DMS153 treated with DMSO at 0.1 percent for 48 hours (cell line): ENCODE measurements at regions not wholly inside any gene's neighbourhood (a gene's known extent, or its start where the extent isn't known, plus 50 kb on each side); places are given as distances from the start of the nearest gene placed in this dataset.
"Not testable (repeated sequence)": the region's sequence is repeated elsewhere in the genome, so short reads cannot be mapped to it uniquely, and the experiment has no call there.

Experiments used
- DNase-seq: peaks from one replicate; lab custom pipeline; 2025; ENCODE audit not compliant: unreplicated experiment; lab: John Stamatoyannopoulos, UW

DNA sequence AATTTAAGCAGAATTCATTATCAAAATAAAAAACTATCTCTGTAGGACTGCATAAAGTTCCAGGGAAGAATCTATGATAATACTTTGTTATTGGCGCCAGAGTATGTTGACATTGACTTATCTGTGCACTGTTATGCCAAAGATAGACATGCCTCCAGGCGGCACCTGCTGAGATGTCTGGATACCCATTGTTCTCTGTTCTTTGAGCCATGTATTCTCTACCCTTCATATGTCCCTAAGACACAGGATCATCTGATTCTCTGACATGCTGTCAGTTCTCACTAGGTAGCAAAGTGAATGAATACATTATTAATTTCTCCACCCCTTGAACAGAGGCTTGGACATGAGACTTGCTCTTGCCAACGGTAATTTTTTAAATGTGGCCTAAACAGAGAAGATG is 517.8 kb upstream of the SLITRK5 start:
- no peak for DNase-seq

- no peak for DNase-seq
Measured at GRCh38 chr13:87166348-87166747, 504.8 kb upstream of the SLITRK5 start.

DNA sequence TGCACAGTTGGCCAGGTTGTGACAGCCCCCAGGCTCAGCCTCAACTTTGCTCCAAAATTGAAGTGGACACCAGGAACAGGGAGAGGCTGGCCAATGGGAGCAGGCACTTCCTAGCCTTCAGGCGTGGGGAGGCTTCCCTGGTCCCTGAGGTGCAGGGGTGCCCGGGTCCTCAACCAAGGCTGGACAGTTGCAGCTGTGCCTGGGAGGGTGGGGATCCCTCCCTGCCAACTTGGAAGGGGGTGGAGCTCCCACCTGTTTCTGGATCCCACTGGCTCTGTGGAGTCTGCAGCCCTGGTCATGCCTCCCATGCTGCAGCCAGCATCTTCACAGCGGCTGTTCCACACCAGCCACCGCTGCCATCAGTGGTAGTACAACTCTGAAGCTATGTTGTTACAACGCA is 502.8 kb upstream of the SLITRK5 start:
- no peak for DNase-seq

DNA sequence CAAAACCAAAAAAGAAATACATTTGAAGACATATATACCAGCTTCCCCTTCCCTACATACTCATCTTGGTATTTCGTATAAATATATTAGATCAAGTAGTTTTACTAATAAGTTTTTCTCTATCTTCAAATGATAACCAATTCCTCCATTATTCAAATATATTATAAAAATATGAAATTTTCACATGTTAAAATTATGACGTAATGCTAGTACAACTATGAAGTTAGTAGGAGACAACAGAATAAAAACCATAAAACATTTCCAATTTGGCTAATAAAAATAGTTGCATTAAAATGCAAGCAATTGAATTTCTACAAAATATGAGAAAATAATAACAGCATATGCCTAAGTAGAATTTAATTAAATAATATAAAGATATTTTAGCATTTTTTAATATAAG is 501.8 kb upstream of the SLITRK5 start:
- no peak for DNase-seq

DNA sequence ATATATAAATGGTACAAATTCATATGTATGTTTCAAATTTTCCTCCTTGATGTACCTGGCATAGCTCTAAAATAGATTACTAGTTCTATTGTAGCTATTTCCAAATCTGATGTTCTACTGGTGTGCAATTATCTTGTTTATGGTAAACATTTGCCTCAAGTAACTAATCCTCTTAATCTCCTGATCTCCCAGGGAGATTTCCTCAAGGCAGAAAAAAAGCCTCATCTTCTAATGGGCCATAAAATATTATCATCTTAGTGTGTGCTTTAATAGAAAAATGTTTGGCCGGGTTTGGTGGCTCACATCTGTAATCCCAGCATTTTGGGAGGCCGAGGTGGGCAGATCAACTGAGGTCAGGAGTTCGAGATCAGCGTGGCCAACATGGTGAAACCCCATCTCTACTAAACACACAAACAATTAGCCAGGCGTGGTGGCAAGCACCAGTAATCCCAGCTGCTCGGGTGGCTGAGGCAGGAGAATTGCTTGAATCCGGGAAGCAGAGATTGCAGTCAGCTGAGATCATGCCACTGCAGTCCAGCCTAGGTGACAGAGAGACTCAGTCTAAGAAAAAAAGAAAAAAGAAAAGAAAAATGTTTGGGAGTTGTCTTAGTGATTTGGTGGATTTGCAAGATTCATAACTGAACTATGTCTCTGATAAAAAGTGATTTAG is 498.9 kb upstream of the SLITRK5 start:
- no peak for DNase-seq

GRCh38 chr13:87185138-87185537 is 486.0 kb upstream of the SLITRK5 start:
- DNase-seq = not testable (repeated sequence)

DNA sequence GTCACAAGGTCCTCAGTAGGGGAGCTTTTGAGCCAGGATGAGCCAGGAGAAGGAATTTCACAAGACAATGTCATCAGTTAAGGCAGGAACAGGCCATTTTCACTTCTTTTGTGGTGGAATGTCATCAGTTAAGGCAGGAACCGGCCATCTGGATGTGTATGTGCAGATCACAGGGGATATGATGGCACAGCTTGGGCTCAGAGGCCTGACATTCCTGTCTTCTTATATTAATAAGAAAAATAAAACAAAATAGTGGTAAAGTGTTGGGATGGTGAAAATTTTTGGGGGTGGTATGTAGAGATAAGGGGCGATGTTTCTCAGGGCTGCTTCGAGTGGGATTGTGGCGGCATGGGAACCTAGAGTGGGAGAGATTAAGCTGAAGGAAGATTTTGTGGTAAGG is 484.5 kb upstream of the SLITRK5 start:
- DNase-seq = not testable (repeated sequence)

DNA sequence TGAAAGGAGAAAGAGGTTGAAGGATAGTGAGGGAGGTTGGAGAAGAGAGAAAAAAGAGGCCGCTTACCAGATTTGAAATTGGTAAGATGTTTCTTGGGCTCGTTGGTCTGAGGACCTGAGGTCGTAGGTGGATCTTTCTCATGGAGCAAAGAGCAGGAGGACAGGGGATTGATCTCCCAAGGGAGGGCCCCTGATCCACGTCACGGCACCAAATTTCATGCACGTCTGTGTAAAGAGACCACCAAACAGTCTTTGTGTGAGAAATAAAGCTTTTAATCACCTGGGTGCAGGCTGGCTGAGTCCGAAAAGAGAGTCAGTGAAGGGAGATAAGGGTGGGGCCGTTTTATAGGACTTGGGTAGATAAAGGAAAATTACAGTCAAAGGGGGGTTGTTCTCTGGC is 479.7 kb upstream of the SLITRK5 start:
- not testable (repeated sequence) for DNase-seq

DNA sequence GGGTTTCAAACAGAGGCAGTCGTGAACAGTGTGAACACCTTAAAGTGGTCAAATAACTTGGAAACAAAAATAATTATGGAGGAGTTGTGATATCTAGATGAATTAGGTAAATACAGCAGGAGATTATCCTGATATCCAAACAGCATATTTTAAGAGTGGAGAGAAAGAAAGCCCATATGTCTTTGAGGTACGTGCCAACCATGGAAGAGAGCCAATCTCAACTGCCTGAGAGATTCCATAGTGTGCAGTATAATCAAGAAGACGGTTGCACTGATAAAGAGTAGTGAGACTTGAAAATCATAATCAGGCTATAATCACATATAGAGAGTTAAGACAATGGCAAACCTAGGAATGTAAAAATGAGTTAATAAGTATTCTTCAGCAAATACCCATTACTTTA is 472.8 kb upstream of the SLITRK5 start:
- no peak for DNase-seq

- DNase-seq = no peak
Measured at GRCh38 chr13:87206708-87207107, 464.5 kb upstream of the SLITRK5 start.

GRCh38 chr13:87207280-87208003 is 463.7 kb upstream of the SLITRK5 start:
- DNase-seq = no peak

GRCh38 chr13:87208636-87209035 is 462.5 kb upstream of the SLITRK5 start:
- no peak for DNase-seq

- no peak for DNase-seq
Measured at GRCh38 chr13:87234981-87235380, 436.2 kb upstream of the SLITRK5 start.

DNA sequence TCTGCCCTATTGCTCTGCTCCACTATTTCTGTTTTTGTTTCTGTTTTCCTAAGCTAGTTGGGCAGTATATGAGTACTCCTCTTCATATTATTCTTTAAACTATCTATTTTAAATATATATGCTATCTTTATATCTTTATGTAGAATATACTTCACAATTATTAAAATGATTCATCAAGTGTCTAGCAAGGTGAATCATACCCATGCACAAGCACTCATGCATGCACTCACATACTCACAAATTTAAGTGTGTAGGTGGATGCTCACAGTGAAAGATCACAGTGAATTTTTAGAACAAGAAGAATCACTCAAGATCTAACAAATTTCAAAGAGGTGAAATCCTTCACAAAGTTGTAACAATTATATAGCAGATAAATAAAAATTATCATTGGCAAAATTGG is 435.6 kb upstream of the SLITRK5 start:
- no peak for DNase-seq

DNA sequence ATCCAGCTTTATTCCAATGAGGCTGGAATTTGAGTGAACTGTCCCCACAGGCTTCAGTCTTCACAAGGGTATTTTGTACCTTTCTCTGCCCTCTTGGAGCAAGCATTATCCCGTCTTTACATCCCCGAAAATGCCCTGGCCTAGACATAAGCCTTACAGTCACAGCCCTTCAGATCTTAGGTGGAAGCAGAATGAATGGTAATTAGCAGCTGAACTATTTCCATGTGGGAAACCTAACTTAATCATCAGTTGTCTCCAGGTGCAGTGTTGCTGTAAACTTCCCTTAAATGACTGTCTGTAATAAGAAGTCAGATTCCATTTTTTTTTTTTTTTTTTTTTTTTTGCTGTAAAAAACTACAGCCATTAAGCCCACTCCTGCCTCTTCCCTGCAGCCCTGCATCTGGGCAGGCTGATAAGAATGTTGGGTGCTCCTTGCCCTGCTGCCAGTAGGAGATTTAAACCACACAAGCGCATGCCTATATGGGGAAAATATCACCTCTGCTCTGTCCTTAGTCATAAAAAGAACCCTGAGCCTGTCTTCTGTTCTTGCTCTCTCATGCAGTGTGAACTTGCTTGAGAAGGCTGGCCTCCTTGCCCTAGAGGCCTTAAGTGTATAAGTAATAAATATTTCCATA is 426.8 kb upstream of the SLITRK5 start:
- no peak for DNase-seq

DNA sequence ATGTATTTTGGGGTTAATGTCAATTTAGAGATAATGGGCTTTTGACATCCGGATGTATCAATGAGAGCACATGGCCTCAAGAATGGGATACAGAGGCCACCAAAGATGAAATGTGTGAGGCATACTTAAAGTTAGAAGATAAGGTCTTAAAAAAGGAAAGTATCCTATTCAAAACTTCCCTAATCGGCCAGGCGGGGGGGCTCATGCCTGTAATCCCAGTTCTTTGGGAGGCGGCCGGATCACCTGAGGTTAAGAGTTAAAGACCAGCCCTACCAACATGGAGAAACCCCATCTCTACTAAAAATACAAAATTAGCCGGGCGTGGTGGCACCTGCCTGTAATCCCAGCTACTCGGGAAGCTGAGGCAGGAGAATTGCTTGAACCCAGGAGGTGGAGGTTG is 421.3 kb upstream of the SLITRK5 start:
- DNase-seq = not testable (repeated sequence)

DNA sequence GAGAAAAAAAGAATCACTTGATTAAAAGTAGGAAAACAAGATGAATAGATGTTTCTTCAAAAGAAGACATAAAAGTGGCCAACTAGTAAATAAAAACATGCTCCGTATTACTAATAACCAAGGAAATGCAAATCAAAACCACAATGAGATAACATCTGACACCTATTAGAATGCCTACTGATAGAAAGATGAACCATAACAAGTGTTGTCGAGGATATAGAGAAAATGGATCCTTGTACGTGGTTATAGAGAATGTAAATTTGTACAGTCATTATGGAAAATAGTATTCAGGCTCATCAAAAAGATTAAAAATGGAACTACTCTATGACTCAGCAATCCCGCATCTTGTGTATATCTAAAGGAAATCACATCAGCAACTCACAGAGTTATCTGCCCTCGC is 415.8 kb upstream of the SLITRK5 start:
- no peak for DNase-seq

DNA sequence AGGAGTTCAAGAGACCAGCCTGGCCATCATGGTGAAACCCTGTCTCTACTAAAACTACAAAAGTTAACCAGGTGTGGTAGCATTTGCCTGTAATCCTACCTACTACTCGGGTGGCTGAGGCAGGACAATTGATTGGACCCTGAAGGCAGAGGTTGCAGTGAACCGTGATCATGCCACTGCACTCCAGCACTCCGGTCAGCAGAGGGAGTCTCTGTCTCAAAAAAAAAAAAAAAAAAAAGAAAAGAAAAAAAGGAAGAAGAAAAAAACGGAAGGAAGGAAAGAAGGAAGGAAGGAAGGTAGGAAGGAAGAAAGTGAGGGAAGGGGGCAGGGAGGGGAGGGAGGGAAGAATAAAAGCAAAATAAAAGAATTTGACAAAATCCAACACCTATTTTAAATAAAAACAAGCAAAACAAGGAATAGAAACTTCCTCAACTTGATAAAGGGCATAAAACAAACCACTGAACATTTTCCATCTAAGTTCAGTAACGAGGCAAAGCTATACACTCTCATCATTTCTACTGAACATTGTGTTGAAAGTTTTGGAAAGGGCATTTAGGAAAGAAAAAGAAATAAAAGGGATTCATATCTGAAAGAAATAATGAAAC is 411.6 kb upstream of the SLITRK5 start:
- peak; percentile 1 for DNase-seq

DNA sequence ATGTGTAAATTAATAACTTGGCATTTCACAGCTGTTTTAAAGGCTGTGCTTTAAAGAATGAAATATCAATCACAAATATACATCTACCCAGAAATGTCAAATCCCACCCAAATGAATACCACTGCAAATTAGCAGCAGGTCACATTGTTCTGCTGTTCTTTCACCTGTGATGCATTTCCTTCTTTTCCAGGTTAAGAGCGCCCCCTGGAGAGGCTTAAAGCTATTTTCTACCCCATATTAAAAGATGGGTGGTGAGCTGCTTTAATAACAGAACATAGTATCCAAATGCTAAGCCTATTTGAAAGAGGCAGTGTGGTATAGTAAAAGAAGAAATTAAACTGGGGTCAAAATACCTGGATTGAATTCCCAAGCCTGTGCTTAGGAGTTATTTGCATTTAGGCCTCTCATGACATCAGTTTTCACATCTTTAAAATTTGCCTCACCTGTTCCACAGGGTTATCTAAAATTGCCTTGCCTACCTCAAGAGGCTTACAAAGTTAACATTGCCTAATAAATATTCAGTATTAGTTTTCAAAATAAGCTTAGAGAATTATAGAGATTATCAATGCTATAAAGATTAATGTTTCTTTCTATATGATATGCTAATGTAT is 396.9 kb upstream of the SLITRK5 start:
- peak; percentile 48 for DNase-seq

GRCh38 chr13:87280139-87280538 is 391.0 kb upstream of the SLITRK5 start:
- DNase-seq = no peak

- no peak for DNase-seq
Measured at GRCh38 chr13:87287721-87288120, 383.4 kb upstream of the SLITRK5 start.
